Activated CD8-positive, alpha-beta T cell treated with anti-CD3 and anti-CD28 coated beads, Interleukin-2, amount 10 ng/mL, durations not matched to agents 7 days and 5 days (primary cell): ENCODE measurements at regions not wholly inside any gene's neighbourhood (a gene's known extent, or its start where the extent isn't known, plus 50 kb on each side); places are given as distances from the start of the nearest gene placed in this dataset.

Experiments
- ATAC-seq: fragments of 150-1000 bp; cut with Tn5 transposase; one replicate; pipeline ENCODE4 v1.10.0; 2021; ENCODE audit warnings: moderate library complexity
- CTCF ChIA-PET: fragments of 350-600 bp; sonication (Branson Sonifier 250); formaldehyde crosslinking; loops from one replicate; lab custom pipeline; 2021; ENCODE audit warnings: antibody characterized with exemption; lab: Charles Lee
- POLR2A ChIA-PET: fragments of 350-600 bp; sonication (Branson Sonifier 250); formaldehyde crosslinking; loops from one replicate; lab custom pipeline; 2021; ENCODE audit warnings: antibody characterized with exemption; lab: Charles Lee
- DNase-seq: peaks from one replicate; pipeline ENCODE4 v3.0.0-alpha.2; 2020
- H3K27ac Mint-ChIP-seq: one replicate; pipeline ENCODE4 v1.8.0; 2021; ENCODE audit warnings: mild to moderate bottlenecking, mixed read lengths
- H3K27me3 Mint-ChIP-seq: one replicate; pipeline ENCODE4 v1.8.0; 2021; ENCODE audit warnings: low read depth, mixed read lengths
- H3K36me3 Mint-ChIP-seq: one replicate; pipeline ENCODE4 v1.8.0; 2021; ENCODE audit warnings: low read depth, mixed read lengths
- H3K4me1 Mint-ChIP-seq: one replicate; pipeline ENCODE4 v1.8.0; 2021; ENCODE audit warnings: low read depth, mixed read lengths
- H3K4me3 Mint-ChIP-seq: one replicate; pipeline ENCODE4 v1.8.0; 2021; ENCODE audit warnings: mild to moderate bottlenecking, mixed read lengths
- H3K9me3 Mint-ChIP-seq: one replicate; pipeline ENCODE4 v1.8.0; 2022; ENCODE audit warnings: mixed read lengths; ENCODE audit not compliant: insufficient read depth

- H3K27ac Mint-ChIP-seq = no peak overlapping the region
- CTCF ChIA-PET = no interaction called here
Measured at GRCh38 chr21:28269173-28269572, 723.5 kb downstream of the LTN1 start.

GRCh38 chr21:28268685-28269084 is 724.0 kb downstream of the LTN1 start:
- Mint-ChIP-seq H3K9me3 (no peaks in the 10 kb centered on the region), H3K4me3 (no peak overlapping the region), H3K4me1 (no peaks in the 10 kb centered on the region), H3K27me3 (no peaks in the 10 kb centered on the region), H3K36me3 (no peaks in the 10 kb centered on the region), H3K27ac (no peak overlapping the region)
- DNase-seq (no peak), ATAC-seq (no peak)
- ChIA-PET POLR2A (no interaction called here), CTCF (no interaction called here)

More at GRCh38 chr21:28269173-28269572, 723.5 kb downstream of the LTN1 start:
- Mint-ChIP-seq H3K36me3 (no peaks in the 10 kb centered on the region), H3K9me3 (no peaks in the 10 kb centered on the region), H3K4me1 (no peaks in the 10 kb centered on the region), H3K4me3 (no peak overlapping the region), H3K27me3 (no peaks in the 10 kb centered on the region)
- no peak for ATAC-seq
- POLR2A ChIA-PET = no interaction called here
- DNase-seq = no peak

GRCh38 chr21:28267449-28267848 is 725.2 kb downstream of the LTN1 start:
- Mint-ChIP-seq H3K4me3 (no peak overlapping the region), H3K27ac (no peak overlapping the region), H3K36me3 (no peaks in the 10 kb centered on the region), H3K4me1 (no peaks in the 10 kb centered on the region), H3K27me3 (no peaks in the 10 kb centered on the region), H3K9me3 (no peaks in the 10 kb centered on the region)
- CTCF ChIA-PET = no interaction called here
- DNase-seq (no peak), ATAC-seq (no peak)
- POLR2A ChIA-PET = no interaction called here

GRCh38 chr21:28266061-28266460 is 726.6 kb downstream of the LTN1 start:
- DNase-seq (no peak), ATAC-seq (no peak)
- Mint-ChIP-seq H3K4me3 (no peak overlapping the region), H3K9me3 (no peaks in the 10 kb centered on the region), H3K36me3 (no peaks in the 10 kb centered on the region), H3K4me1 (no peaks in the 10 kb centered on the region), H3K27me3 (no peaks in the 10 kb centered on the region), H3K27ac (no peak overlapping the region)
- POLR2A ChIA-PET = no interaction called here
- CTCF ChIA-PET = no interaction called here

- H3K36me3 Mint-ChIP-seq = no peaks in the 10 kb centered on the region
- H3K27ac Mint-ChIP-seq = no peak overlapping the region
- ATAC-seq (no peak), DNase-seq (no peak)
- no peaks in the 10 kb centered on the region for H3K27me3 Mint-ChIP-seq
- H3K4me3 Mint-ChIP-seq = no peak overlapping the region
- ChIA-PET POLR2A (no interaction called here), CTCF (no interaction called here)
- H3K4me1 Mint-ChIP-seq = no peaks in the 10 kb centered on the region
- no peaks in the 10 kb centered on the region for H3K9me3 Mint-ChIP-seq
Measured at GRCh38 chr21:28263974-28264373, 728.7 kb downstream of the LTN1 start.

- no peaks in the 10 kb centered on the region for H3K9me3 Mint-ChIP-seq
- ATAC-seq = no peak
- H3K27me3 Mint-ChIP-seq = no peaks in the 10 kb centered on the region
- DNase-seq = no peak
- POLR2A ChIA-PET = no interaction called here
- no peaks in the 10 kb centered on the region for H3K36me3 Mint-ChIP-seq
- H3K4me3 Mint-ChIP-seq = no peak overlapping the region
- H3K4me1 Mint-ChIP-seq = no peaks in the 10 kb centered on the region
- no peak overlapping the region for H3K27ac Mint-ChIP-seq
- CTCF ChIA-PET = no interaction called here
Measured at GRCh38 chr21:28261298-28261697, 731.4 kb downstream of the LTN1 start.

GRCh38 chr21:28257276-28257675 is 735.4 kb downstream of the LTN1 start:
- Mint-ChIP-seq H3K27me3 (no peaks in the 10 kb centered on the region), H3K27ac (no peak overlapping the region), H3K9me3 (no peaks in the 10 kb centered on the region), H3K36me3 (no peaks in the 10 kb centered on the region), H3K4me3 (no peak overlapping the region), H3K4me1 (no peaks in the 10 kb centered on the region)
- ChIA-PET CTCF (interaction anchor here (0.6 kb wide), 1 partner anchor 489 kb away, joined by 3 read pairs; no protein-coding TSS in a partner anchor), POLR2A (no interaction called here)
- ATAC-seq (no peak), DNase-seq (no peak)

GRCh38 chr21:28256837-28257236 is 735.8 kb downstream of the LTN1 start:
- CTCF ChIA-PET = no interaction called here
- ATAC-seq (no peak), DNase-seq (no peak)
- H3K27ac Mint-ChIP-seq = no peak overlapping the region
- no peaks in the 10 kb centered on the region for H3K4me1 Mint-ChIP-seq
- POLR2A ChIA-PET = no interaction called here
- H3K4me3 Mint-ChIP-seq = no peak overlapping the region
- H3K9me3 Mint-ChIP-seq = no peaks in the 10 kb centered on the region
- no peaks in the 10 kb centered on the region for H3K36me3 Mint-ChIP-seq
- H3K27me3 Mint-ChIP-seq = no peaks in the 10 kb centered on the region

GRCh38 chr21:28256420-28256831 is 736.3 kb downstream of the LTN1 start:
- DNase-seq (no peak), ATAC-seq (no peak)
- no peaks in the 10 kb centered on the region for H3K9me3 Mint-ChIP-seq
- no peak overlapping the region for H3K27ac Mint-ChIP-seq
- no peaks in the 10 kb centered on the region for H3K4me1 Mint-ChIP-seq
- ChIA-PET POLR2A (no interaction called here), CTCF (no interaction called here)
- no peaks in the 10 kb centered on the region for H3K36me3 Mint-ChIP-seq
- H3K4me3 Mint-ChIP-seq = no peak overlapping the region
- H3K27me3 Mint-ChIP-seq = no peaks in the 10 kb centered on the region

- Mint-ChIP-seq H3K36me3 (no peaks in the 10 kb centered on the region), H3K4me1 (no peaks in the 10 kb centered on the region), H3K4me3 (no peak overlapping the region), H3K27ac (no peak overlapping the region), H3K27me3 (no peaks in the 10 kb centered on the region), H3K9me3 (no peaks in the 10 kb centered on the region)
- no peak for DNase-seq
- no peak for ATAC-seq
- POLR2A ChIA-PET = no interaction called here
- CTCF ChIA-PET = no interaction called here
Measured at GRCh38 chr21:28253961-28254360, 738.7 kb downstream of the LTN1 start.

GRCh38 chr21:28253338-28253737 is 739.3 kb downstream of the LTN1 start:
- no peak overlapping the region for H3K4me3 Mint-ChIP-seq
- no peaks in the 10 kb centered on the region for H3K9me3 Mint-ChIP-seq
- ATAC-seq (no peak), DNase-seq (no peak)
- no peaks in the 10 kb centered on the region for H3K4me1 Mint-ChIP-seq
- ChIA-PET POLR2A (no interaction called here), CTCF (no interaction called here)
- no peak overlapping the region for H3K27ac Mint-ChIP-seq
- H3K36me3 Mint-ChIP-seq = no peaks in the 10 kb centered on the region
- no peaks in the 10 kb centered on the region for H3K27me3 Mint-ChIP-seq

- CTCF ChIA-PET = no interaction called here
- Mint-ChIP-seq H3K4me3 (no peak overlapping the region), H3K27ac (no peak overlapping the region), H3K9me3 (no peaks in the 10 kb centered on the region), H3K36me3 (no peaks in the 10 kb centered on the region), H3K27me3 (no peaks in the 10 kb centered on the region), H3K4me1 (no peaks in the 10 kb centered on the region)
- DNase-seq = no peak
- POLR2A ChIA-PET = no interaction called here
- no peak for ATAC-seq
Measured at GRCh38 chr21:28252928-28253327, 739.7 kb downstream of the LTN1 start.

- POLR2A ChIA-PET = no interaction called here
- Mint-ChIP-seq H3K27me3 (no peaks in the 10 kb centered on the region), H3K36me3 (no peaks in the 10 kb centered on the region), H3K4me1 (no peaks in the 10 kb centered on the region), H3K27ac (no peak overlapping the region), H3K9me3 (no peaks in the 10 kb centered on the region), H3K4me3 (no peak overlapping the region)
- no peak for DNase-seq
- no peak for ATAC-seq
- CTCF ChIA-PET = no interaction called here
Measured at GRCh38 chr21:28250946-28251345, 741.7 kb downstream of the LTN1 start.
